ENCODE measurements at regions not wholly inside any gene's neighbourhood (a gene's known extent, or its start where the extent isn't known, plus 50 kb on each side); places are given as distances from the start of the nearest gene placed in this dataset.

- no peak overlapping the region for H3K4me3 ChIP-seq
- intact Hi-C loops (cut with DNase I): no loop called here
- 75 to 94% (median 86%) methylated on average over 2 to 5 of the region's 5 CpGs for WGBS, 4 donors
These were observed 733.9 kb upstream of the KLHL1 start for GRCh38 chr13:70842062-70842644.

DNA sequence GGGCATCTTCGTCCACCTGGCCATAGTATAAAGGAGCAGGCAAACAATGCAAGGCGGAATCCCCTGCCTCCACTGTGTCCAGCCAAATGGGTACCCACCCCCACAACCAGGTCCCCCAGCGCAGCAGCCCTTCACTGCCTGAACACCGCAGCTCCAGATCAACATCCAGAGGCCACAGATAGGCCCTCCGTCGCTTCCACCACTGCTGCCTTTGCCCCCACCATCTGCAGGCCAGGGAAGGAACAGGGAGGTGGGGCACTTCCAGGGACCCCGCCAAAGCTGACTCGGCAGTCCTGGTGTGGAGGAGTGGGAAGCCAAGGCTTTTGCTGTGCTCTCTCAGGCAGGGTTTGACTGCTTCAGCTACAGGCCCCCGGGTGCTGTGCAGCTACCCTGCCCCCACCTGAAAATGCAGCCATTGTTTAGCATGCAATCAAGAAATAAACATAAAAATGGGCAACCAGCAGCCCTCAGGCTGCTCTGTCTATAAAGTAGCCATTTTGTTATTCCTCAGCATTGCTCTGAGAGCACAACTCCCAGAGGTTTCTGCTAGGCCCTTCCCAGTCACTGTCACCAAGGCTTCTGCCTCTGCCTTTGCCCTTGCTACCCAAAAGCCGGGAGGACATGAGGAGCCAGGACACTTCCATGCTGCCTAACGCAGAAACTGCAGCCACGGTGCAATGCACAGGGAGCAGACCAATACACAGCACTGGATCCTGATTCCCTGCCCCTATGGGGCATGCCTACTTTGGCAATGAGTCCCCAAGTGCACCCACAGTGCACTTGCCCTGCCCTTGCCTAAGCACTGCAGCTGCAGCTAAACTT is 733.2 kb upstream of the KLHL1 start:
- H3K27me3 ChIP-seq: no peaks in the 10 kb centered on the region
- TF ChIP-seq CTCF (IDR thresholded peaks at IDR 0.05) (no peak), POLR2A (IDR thresholded peaks at IDR 0.05) (no peak)
- intact Hi-C loops (cut with DNase I): no loop called here
- 78 to 100% (median 82%) methylated on average over 4 to 12 of the region's 12 CpGs for WGBS, 4 donors
- H3K4me3 ChIP-seq: no peak overlapping the region
- H3K36me3 ChIP-seq (replicated peaks in 1 of 2): no peaks in the 10 kb centered on the region
- no peak for DNase-seq
- H3K27ac ChIP-seq: no peak overlapping the region
- H3K9me3 ChIP-seq (replicated peaks in 1 of 3): no peaks in the 10 kb centered on the region
- H3K4me1 ChIP-seq (replicated peaks in 1 of 2): no peaks in the 10 kb centered on the region

More at GRCh38 chr13:70842062-70842644, 733.9 kb upstream of the KLHL1 start:
- DNase-seq: no peak
- H3K4me1 ChIP-seq (replicated peaks in 1 of 2): no peaks in the 10 kb centered on the region
- no peak overlapping the region for H3K27ac ChIP-seq
- H3K36me3 ChIP-seq (replicated peaks in 1 of 2): no peaks in the 10 kb centered on the region
- TF ChIP-seq CTCF (IDR thresholded peaks at IDR 0.05): no peak
- TF ChIP-seq POLR2A (IDR thresholded peaks at IDR 0.05): no peak
- no peaks in the 10 kb centered on the region for H3K27me3 ChIP-seq
- H3K9me3 ChIP-seq (replicated peaks in 1 of 3): no peaks in the 10 kb centered on the region

DNA sequence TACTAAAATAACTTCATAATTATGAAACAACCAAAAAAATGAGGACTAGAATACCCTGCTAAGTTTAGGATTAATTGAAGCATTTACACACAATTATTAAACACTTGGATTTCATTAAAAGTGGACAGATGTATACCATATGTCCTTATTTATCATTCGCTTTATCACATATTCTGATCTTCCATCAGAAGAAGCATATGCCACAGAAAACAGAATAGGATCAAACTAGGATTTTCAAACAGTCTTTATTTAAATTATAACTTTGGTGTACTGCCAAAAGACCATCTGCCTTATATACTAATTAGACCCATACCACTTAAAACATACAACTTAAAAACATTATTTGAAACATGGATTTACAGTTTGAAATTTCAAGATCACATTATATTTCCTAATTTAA is 727.1 kb upstream of the KLHL1 start:
- Histone ChIP-seq H3K9me3 (replicated peaks in 1 of 3) (no peaks in the 10 kb centered on the region), H3K4me1 (replicated peaks in 1 of 2) (no peaks in the 10 kb centered on the region), H3K36me3 (replicated peaks in 1 of 2) (no peaks in the 10 kb centered on the region), H3K27me3 (no peaks in the 10 kb centered on the region), H3K27ac (no peak overlapping the region), H3K4me3 (no peak overlapping the region)
- 80 to 93% (median 83%) methylated on average over 1 of the region's 1 CpG for WGBS, 4 donors
- intact Hi-C loops (cut with DNase I): no loop called here
- TF ChIP-seq POLR2A (IDR thresholded peaks at IDR 0.05) (no peak), CTCF (IDR thresholded peaks at IDR 0.05) (no peak)
- DNase-seq: no peak

- no peaks in the 10 kb centered on the region for H3K9me3 ChIP-seq (replicated peaks in 1 of 3)
- H3K36me3 ChIP-seq (replicated peaks in 1 of 2): no peaks in the 10 kb centered on the region
- H3K27ac ChIP-seq: no peak overlapping the region
- intact Hi-C loops (cut with DNase I): no loop called here
- H3K4me3 ChIP-seq: no peak overlapping the region
- WGBS, 4 donors: 55 to 72% (median 63%) methylated on average over 4 of the region's 4 CpGs
- no peaks in the 10 kb centered on the region for H3K27me3 ChIP-seq
- DNase-seq: no peak
- H3K4me1 ChIP-seq (replicated peaks in 1 of 2): no peaks in the 10 kb centered on the region
- no peak for TF ChIP-seq CTCF (IDR thresholded peaks at IDR 0.05)
- TF ChIP-seq POLR2A (IDR thresholded peaks at IDR 0.05): no peak
These were observed 721.5 kb upstream of the KLHL1 start for GRCh38 chr13:70829748-70830147.
